ENCODE measurements at regions not wholly inside any gene's neighbourhood (a gene's known extent, or its start where the extent isn't known, plus 50 kb on each side); places are given as distances from the start of the nearest gene placed in this dataset.

- H3K4me2 ChIP-seq (ENCODE audit: low read length) = no peak overlapping the region
- DNase-seq = no peak
- TF ChIP-seq EZH2phosphoT487 (IDR thresholded peaks at IDR 0.05; ENCODE audit: borderline replicate concordance, low read length) (no peak), EZH2 (IDR thresholded peaks at IDR 0.05; ENCODE audit: low read length, unreplicated experiment) (no peak), CTCF (conservative IDR thresholded peaks at IDR 0.05; ENCODE audit: low read depth, low read length) (no peak)
- CTCF ChIA-PET = no interaction called here
- no peaks in the 10 kb centered on the region for H4K20me1 ChIP-seq (ENCODE audit: low read length)
- H3F3A ChIP-seq (ENCODE audit: low read length, unreplicated experiment) = no peaks in the 10 kb centered on the region
- H3K4me1 ChIP-seq (ENCODE audit: insufficient read depth, low read length) = no peaks in the 10 kb centered on the region
- intact Hi-C loops (cut with micrococcal nuclease) = no loop called here
- no peak overlapping the region for H3K9ac ChIP-seq (ENCODE audit: low read length)
- no peak for ATAC-seq
- no peak overlapping the region for H2AFZ ChIP-seq (ENCODE audit: low read length)
- no peaks in the 10 kb centered on the region for H3K79me2 ChIP-seq (ENCODE audit: low read length)
- 0 out of 2 replicates have a peak, but pooled peaks cover 3% of the 10 kb centered on the region for H3K9me3 ChIP-seq (ENCODE audit: low read length)
- H3K27ac ChIP-seq (ENCODE audit: low read length) = no peak overlapping the region
- H3K36me3 ChIP-seq (ENCODE audit: low read depth, low read length) = no peaks in the 10 kb centered on the region
- no TSS peak for BruUV-seq (replicated peaks)
- POLR2A ChIA-PET (ENCODE audit: unreplicated experiment) = no interaction called here
- H3K27me3 ChIP-seq (ENCODE audit: low read length) = no peaks in the 10 kb centered on the region
- no peaks in the 10 kb centered on the region for H3K9me2 ChIP-seq (replicated peaks; ENCODE audit: low read length)
- H3K4me3 ChIP-seq (ENCODE audit: low read length) = no peak overlapping the region
Measured at GRCh38 chr1:57866998-57867397, 443.1 kb upstream of the DAB1 start.

GRCh38 chr1:57860931-57861565, 437.2 kb upstream of the DAB1 start:
- Histone ChIP-seq H3K27me3 (ENCODE audit: low read length) (no peaks in the 10 kb centered on the region), H3K4me2 (ENCODE audit: low read length) (no peak overlapping the region), H3K4me1 (ENCODE audit: insufficient read depth, low read length) (no peaks in the 10 kb centered on the region), H3F3A (ENCODE audit: low read length, unreplicated experiment) (no peaks in the 10 kb centered on the region), H3K27ac (ENCODE audit: low read length) (no peak overlapping the region), H3K79me2 (ENCODE audit: low read length) (no peaks in the 10 kb centered on the region), H4K20me1 (ENCODE audit: low read length) (no peaks in the 10 kb centered on the region), H3K9me3 (ENCODE audit: low read length) (0 out of 2 replicates have a peak, but pooled peaks cover 3% of the 10 kb centered on the region), H3K36me3 (ENCODE audit: low read depth, low read length) (no peaks in the 10 kb centered on the region), H3K9ac (ENCODE audit: low read length) (no peak overlapping the region), H3K4me3 (ENCODE audit: low read length) (no peak overlapping the region), H3K9me2 (replicated peaks; ENCODE audit: low read length) (no peaks in the 10 kb centered on the region), H2AFZ (ENCODE audit: low read length) (no peak overlapping the region)
- DNase-seq (no peak), ATAC-seq (no peak)
- intact Hi-C loops (cut with micrococcal nuclease) = no loop called here
- ChIA-PET POLR2A (ENCODE audit: unreplicated experiment) (no interaction called here), CTCF (no interaction called here)
- TF ChIP-seq EZH2phosphoT487 (IDR thresholded peaks at IDR 0.05; ENCODE audit: borderline replicate concordance, low read length) (no peak), EZH2 (IDR thresholded peaks at IDR 0.05; ENCODE audit: low read length, unreplicated experiment) (no peak), CTCF (conservative IDR thresholded peaks at IDR 0.05; ENCODE audit: low read depth, low read length) (no peak)
- no TSS peak for BruUV-seq (replicated peaks)

- DNase-seq = no peak
- no peak for TF ChIP-seq EZH2 (IDR thresholded peaks at IDR 0.05; ENCODE audit: low read length, unreplicated experiment)
- TF ChIP-seq CTCF (conservative IDR thresholded peaks at IDR 0.05; ENCODE audit: low read depth, low read length) = no peak
- no peak for TF ChIP-seq EZH2phosphoT487 (IDR thresholded peaks at IDR 0.05; ENCODE audit: borderline replicate concordance, low read length)
- H3K27me3 ChIP-seq (ENCODE audit: low read length) = no peaks in the 10 kb centered on the region
- BruUV-seq (replicated peaks) = no TSS peak
- no peak for ATAC-seq
- ChIA-PET CTCF (no interaction called here), POLR2A (ENCODE audit: unreplicated experiment) (no interaction called here)
- H3K36me3 ChIP-seq (ENCODE audit: low read depth, low read length) = no peaks in the 10 kb centered on the region
- no peak overlapping the region for H3K27ac ChIP-seq (ENCODE audit: low read length)
- no peak overlapping the region for H3K9ac ChIP-seq (ENCODE audit: low read length)
- no peaks in the 10 kb centered on the region for H3K79me2 ChIP-seq (ENCODE audit: low read length)
- H3K9me3 ChIP-seq (ENCODE audit: low read length) = 0 out of 2 replicates have a peak, but pooled peaks cover 3% of the 10 kb centered on the region
- no peaks in the 10 kb centered on the region for H4K20me1 ChIP-seq (ENCODE audit: low read length)
- H3K4me3 ChIP-seq (ENCODE audit: low read length) = no peak overlapping the region
- H3K9me2 ChIP-seq (replicated peaks; ENCODE audit: low read length) = no peaks in the 10 kb centered on the region
- intact Hi-C loops (cut with micrococcal nuclease) = no loop called here
- H3F3A ChIP-seq (ENCODE audit: low read length, unreplicated experiment) = no peaks in the 10 kb centered on the region
- no peaks in the 10 kb centered on the region for H3K4me1 ChIP-seq (ENCODE audit: insufficient read depth, low read length)
- no peak overlapping the region for H3K4me2 ChIP-seq (ENCODE audit: low read length)
- no peak overlapping the region for H2AFZ ChIP-seq (ENCODE audit: low read length)
Measured at GRCh38 chr1:57860325-57860724, 436.5 kb upstream of the DAB1 start.

Measured in PC-3 (cell line).